ENCODE measurements at regions not wholly inside any gene's neighbourhood (a gene's known extent, or its start where the extent isn't known, plus 50 kb on each side); places are given as distances from the start of the nearest gene placed in this dataset.

DNA sequence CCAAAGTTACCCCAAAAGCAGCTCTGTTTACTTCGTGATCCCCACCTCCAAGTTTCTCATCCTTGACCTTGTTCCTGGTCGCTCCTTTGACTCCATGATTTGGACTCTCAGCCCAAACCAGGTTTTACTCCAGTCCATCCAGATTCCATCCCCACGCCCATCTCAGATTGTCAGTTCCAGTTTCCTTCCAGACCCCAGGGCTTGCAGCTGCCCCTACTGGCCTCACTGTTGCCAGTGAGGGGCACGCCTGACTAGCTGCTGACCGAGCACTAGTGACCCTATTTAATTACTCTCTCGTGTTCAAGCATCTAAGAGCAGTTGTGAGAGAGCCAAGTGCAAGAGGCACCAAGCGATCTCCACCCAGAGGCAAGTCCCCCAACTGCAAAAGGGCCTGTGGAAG is 155.1 kb upstream of the FUT8 start:
- Histone ChIP-seq H3K27ac (no peak overlapping the region), H3K4me3 (no peak overlapping the region), H3K36me3 (ENCODE audit: low read depth, missing control alignments) (no peaks in the 10 kb centered on the region), H3K4me1 (no peaks in the 10 kb centered on the region), H3K9me3 (no peaks in the 10 kb centered on the region), H3K27me3 (no peaks in the 10 kb centered on the region)
- no peak for DNase-seq
- no peak for TF ChIP-seq POLR2A (IDR thresholded peaks at IDR 0.05)
- TF ChIP-seq, protein P1, sequence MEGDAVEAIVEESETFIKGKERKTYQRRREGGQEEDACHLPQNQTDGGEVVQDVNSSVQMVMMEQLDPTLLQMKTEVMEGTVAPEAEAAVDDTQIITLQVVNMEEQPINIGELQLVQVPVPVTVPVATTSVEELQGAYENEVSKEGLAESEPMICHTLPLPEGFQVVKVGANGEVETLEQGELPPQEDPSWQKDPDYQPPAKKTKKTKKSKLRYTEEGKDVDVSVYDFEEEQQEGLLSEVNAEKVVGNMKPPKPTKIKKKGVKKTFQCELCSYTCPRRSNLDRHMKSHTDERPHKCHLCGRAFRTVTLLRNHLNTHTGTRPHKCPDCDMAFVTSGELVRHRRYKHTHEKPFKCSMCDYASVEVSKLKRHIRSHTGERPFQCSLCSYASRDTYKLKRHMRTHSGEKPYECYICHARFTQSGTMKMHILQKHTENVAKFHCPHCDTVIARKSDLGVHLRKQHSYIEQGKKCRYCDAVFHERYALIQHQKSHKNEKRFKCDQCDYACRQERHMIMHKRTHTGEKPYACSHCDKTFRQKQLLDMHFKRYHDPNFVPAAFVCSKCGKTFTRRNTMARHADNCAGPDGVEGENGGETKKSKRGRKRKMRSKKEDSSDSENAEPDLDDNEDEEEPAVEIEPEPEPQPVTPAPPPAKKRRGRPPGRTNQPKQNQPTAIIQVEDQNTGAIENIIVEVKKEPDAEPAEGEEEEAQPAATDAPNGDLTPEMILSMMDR (IDR thresholded peaks at IDR 0.05) = no peak
- intact Hi-C loops (cut with DNase I; ENCODE audit: low total_unique reads) = no loop called here
- 73 to 83% methylated on average over 7 of the region's 7 CpGs for WGBS, 2 donors

DNA sequence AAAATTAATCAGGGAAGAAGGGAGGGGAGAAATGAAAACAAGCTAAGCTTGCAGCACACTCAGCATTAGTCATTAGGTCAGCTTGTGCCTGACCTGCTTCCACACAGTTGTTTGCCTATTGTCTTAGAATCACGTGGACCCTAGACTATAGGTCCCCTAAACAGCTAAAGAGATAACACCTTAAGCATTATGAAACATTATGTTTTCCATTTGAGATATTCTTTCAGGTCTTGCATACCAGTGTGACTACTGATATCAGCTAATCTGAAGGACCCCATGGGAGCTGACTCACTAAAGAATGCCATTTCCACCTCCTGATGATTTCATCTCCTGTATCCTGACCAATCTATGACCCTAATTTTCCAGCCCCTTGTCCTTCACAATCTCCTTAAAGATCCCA is 154.1 kb upstream of the FUT8 start:
- no peak overlapping the region for H3K27ac ChIP-seq
- no peaks in the 10 kb centered on the region for H3K36me3 ChIP-seq (ENCODE audit: low read depth, missing control alignments)
- WGBS, 2 donors = 39 to 40% methylated on average over 1 of the region's 1 CpG
- H3K9me3 ChIP-seq = no peaks in the 10 kb centered on the region
- no peak overlapping the region for H3K4me3 ChIP-seq
- no peaks in the 10 kb centered on the region for H3K27me3 ChIP-seq
- no peaks in the 10 kb centered on the region for H3K4me1 ChIP-seq
- intact Hi-C loops (cut with DNase I; ENCODE audit: low total_unique reads) = no loop called here
- TF ChIP-seq, protein P1 (IDR thresholded peaks at IDR 0.05) = no peak
- TF ChIP-seq POLR2A (IDR thresholded peaks at IDR 0.05) = no peak
- DNase-seq = no peak

DNA sequence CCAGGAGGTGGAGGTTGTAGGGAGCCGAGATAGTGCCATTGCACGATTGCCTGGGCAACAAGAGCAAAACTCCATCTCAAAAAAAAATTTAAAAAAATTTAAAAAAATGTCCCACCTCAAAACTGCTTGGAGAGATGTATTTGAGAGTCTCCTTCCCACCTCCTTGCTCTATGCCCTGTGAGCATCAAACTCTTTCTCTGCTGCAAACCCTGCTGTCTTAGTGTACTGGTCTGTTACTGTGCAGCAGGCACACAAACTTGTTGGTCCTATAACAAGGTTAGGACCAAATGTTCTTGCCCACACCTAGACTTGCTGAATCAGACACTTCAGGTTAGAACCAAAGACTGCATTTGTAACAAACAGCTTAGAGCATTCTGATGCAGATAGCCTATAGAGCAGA is 153.5 kb upstream of the FUT8 start:
- no peaks in the 10 kb centered on the region for H3K27me3 ChIP-seq
- TF ChIP-seq, protein P1 (IDR thresholded peaks at IDR 0.05) = no peak
- TF ChIP-seq POLR2A (IDR thresholded peaks at IDR 0.05) = no peak
- H3K36me3 ChIP-seq (ENCODE audit: low read depth, missing control alignments) = no peaks in the 10 kb centered on the region
- H3K4me3 ChIP-seq = no peak overlapping the region
- no peak for DNase-seq
- intact Hi-C loops (cut with DNase I; ENCODE audit: low total_unique reads) = no loop called here
- no peaks in the 10 kb centered on the region for H3K4me1 ChIP-seq
- no peak overlapping the region for H3K27ac ChIP-seq
- no peaks in the 10 kb centered on the region for H3K9me3 ChIP-seq
- 98 to 100% methylated on average over 2 of the region's 2 CpGs for WGBS, 2 donors

DNA sequence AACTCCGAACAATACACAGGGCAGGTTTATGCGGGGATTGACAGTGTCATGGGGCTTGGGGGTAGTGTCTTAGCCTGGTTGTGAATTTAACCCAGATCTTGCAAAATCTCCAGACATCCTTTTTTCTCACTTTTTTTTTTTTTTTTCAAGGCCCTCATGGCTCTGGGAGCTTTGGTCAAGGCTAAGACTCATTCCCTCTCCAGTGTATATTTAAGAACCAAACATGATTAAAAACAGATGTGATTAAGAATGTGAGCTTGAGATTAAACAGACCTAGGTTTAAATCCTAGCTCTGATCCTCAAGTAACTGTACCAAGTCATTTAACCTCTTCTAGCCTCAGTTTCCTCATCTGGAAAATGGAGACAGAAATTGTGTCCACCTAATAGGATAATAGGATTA is 151.7 kb upstream of the FUT8 start:
- intact Hi-C loops (cut with DNase I; ENCODE audit: low total_unique reads) = no loop called here
- no peak for TF ChIP-seq POLR2A (IDR thresholded peaks at IDR 0.05)
- TF ChIP-seq, protein P1 (IDR thresholded peaks at IDR 0.05) = no peak
- H3K9me3 ChIP-seq = no peaks in the 10 kb centered on the region
- no peak for DNase-seq
- 87 to 88% methylated on average over 2 of the region's 2 CpGs for WGBS, 2 donors
- no peaks in the 10 kb centered on the region for H3K4me1 ChIP-seq
- no peaks in the 10 kb centered on the region for H3K36me3 ChIP-seq (ENCODE audit: low read depth, missing control alignments)
- no peak overlapping the region for H3K4me3 ChIP-seq
- H3K27me3 ChIP-seq = no peaks in the 10 kb centered on the region
- no peak overlapping the region for H3K27ac ChIP-seq

DNA sequence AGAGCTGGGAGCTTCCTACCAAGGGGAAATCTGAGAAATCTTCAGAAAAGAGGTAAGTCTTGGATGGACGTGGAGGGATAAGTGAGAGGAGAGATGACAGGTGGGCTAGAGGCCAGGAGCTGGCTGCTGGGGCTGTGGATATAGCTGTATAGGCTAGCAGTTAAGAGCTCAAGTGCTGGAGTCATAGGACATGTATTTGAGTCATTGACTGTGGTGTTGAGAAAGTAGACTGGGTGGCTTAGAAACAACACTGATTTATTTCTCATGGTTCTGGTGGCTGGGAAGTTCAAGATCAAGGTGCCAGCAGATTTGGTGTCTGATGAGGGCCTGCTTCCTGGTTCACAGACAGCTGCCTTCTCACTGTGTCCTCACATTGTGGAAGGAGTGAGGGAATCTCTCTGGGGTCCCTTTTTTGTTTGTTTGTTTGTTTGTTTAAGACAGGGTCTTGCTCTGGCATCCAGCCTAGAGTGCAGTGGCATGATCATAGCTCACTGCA is 151.1 kb upstream of the FUT8 start:
- intact Hi-C loops (cut with DNase I; ENCODE audit: low total_unique reads) = no loop called here
- no peaks in the 10 kb centered on the region for H3K4me1 ChIP-seq
- no peak overlapping the region for H3K4me3 ChIP-seq
- H3K27ac ChIP-seq = no peak overlapping the region
- TF ChIP-seq, protein P1 (IDR thresholded peaks at IDR 0.05) = no peak
- no peak for TF ChIP-seq POLR2A (IDR thresholded peaks at IDR 0.05)
- H3K36me3 ChIP-seq (ENCODE audit: low read depth, missing control alignments) = no peaks in the 10 kb centered on the region
- no peak for DNase-seq
- H3K27me3 ChIP-seq = no peaks in the 10 kb centered on the region
- H3K9me3 ChIP-seq = no peaks in the 10 kb centered on the region
- 92 to 100% methylated on average over 1 of the region's 1 CpG for WGBS, 2 donors
